SK-N-MC (cell line): ENCODE measurements at regions not wholly inside any gene's neighbourhood (a gene's known extent, or its start where the extent isn't known, plus 50 kb on each side); places are given as distances from the start of the nearest gene placed in this dataset.

Experiments
- DNase-seq: peaks from one replicate; pipeline ENCODE4 v3.0.0-alpha.2; 2011; ENCODE audit warnings: low read depth, low spot score
- H3K27ac ChIP-seq: fragments of 200-600 bp; sonication (generic); 2 replicates; pipeline ENCODE4 v1.5.1; 2016; ENCODE audit warnings: mixed run types
- H3K36me3 ChIP-seq: fragments of 200-600 bp; sonication (generic); 2 replicates; pipeline ENCODE4 v1.6.1; 2017; ENCODE audit warnings: antibody characterized with exemption, low read length, mixed read lengths; ENCODE audit not compliant: insufficient read depth
- H3K4me3 ChIP-seq: fragments of 200-600 bp; sonication (generic); 2 replicates; pipeline ENCODE4 v1.5.1; 2016
- H3K9ac ChIP-seq: fragments of 200-600 bp; sonication (generic); 2 replicates; pipeline ENCODE4 v1.8.0; 2017; ENCODE audit warnings: mixed run types, mixed read lengths; ENCODE audit not compliant: insufficient read length
- H3K9me3 ChIP-seq: fragments of 200-600 bp; sonication (generic); 2 replicates; pipeline ENCODE4 v1.6.1; 2017; ENCODE audit warnings: low read depth, mild to moderate bottlenecking, antibody characterized with exemption, low read length, moderate library complexity, mixed read lengths
- EZH2 ChIP-seq: fragments of 200-600 bp; sonication (generic); IDR thresholded peaks from one replicate; pipeline ENCODE4 v1.6.1; 2017; ENCODE audit warnings: antibody characterized with exemption
- FOXP2 ChIP-seq: optimal IDR thresholded peaks from 2 replicates; pipeline ENCODE3; 2011; ENCODE audit warnings: mild to moderate bottlenecking, moderate library complexity; ENCODE audit not compliant: insufficient read depth; ENCODE audit errors: extremely low read length, control extremely low read depth
- POLR2AphosphoS5 ChIP-seq: IDR thresholded peaks from 2 replicates; pipeline ENCODE4 v1.6.1; 2012; ENCODE audit warnings: mild to moderate bottlenecking, low read depth, low read length, borderline replicate concordance

DNA sequence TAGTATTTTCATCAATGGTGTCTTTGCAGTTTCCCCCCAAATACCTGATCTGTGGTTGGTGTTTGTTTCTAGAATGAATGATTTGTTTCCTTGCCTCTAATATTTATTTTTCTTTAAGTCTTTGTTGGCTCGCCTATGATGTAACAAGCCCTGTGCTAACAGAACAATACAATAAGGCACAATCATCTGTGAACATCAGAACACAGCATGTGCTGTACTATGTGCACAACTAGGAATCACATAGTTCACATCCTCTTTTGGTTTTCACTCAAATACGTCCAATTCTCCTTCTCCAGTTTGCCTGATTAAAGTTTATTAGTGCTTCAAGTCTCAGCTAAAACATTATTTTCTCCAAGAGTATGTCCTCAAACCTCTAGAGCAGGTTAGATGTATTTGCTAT is 613.1 kb downstream of the EPHA7 start:
- Histone ChIP-seq H3K9me3 (no peaks in the 10 kb centered on the region), H3K9ac (no peak overlapping the region), H3K27ac (no peak overlapping the region), H3K4me3 (no peak overlapping the region), H3K36me3 (no peaks in the 10 kb centered on the region)
- no peak for TF ChIP-seq POLR2AphosphoS5
- no peak for TF ChIP-seq EZH2
- no peak for TF ChIP-seq FOXP2
- DNase-seq: no peak

DNA sequence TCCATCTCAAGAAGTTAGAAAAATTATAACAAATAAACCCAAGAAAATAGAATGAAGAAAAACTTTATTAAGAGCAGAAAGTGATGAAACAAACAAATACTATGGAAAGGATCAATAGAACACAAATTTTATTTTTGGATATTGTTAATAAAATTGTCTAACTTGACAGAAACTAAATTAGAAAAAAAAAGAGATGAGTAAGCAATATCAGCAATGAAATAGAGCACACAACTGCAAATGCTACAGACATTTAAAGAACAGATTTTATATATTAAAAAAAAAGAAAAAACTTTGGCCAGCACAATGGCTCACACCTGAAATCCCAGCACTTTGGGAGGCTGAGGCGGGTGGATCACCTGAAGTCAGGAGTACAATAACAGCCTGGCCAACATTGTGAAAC is 628.0 kb downstream of the EPHA7 start:
- no peak overlapping the region for H3K9ac ChIP-seq
- no peak for DNase-seq
- H3K27ac ChIP-seq: no peak overlapping the region
- H3K36me3 ChIP-seq: no peaks in the 10 kb centered on the region
- peaks cover 4% of the 10 kb centered on the region; the same call in 1 of the 2 replicates for H3K9me3 ChIP-seq
- no peak for TF ChIP-seq EZH2
- no peak for TF ChIP-seq FOXP2
- no peak for TF ChIP-seq POLR2AphosphoS5
- H3K4me3 ChIP-seq: no peak overlapping the region

GRCh38 chr6:92790381-92790780 is 629.0 kb downstream of the EPHA7 start:
- TF ChIP-seq POLR2AphosphoS5: no peak
- no peak for TF ChIP-seq FOXP2
- no peak for TF ChIP-seq EZH2
- no peak overlapping the region for H3K4me3 ChIP-seq
- DNase-seq: no peak

DNA sequence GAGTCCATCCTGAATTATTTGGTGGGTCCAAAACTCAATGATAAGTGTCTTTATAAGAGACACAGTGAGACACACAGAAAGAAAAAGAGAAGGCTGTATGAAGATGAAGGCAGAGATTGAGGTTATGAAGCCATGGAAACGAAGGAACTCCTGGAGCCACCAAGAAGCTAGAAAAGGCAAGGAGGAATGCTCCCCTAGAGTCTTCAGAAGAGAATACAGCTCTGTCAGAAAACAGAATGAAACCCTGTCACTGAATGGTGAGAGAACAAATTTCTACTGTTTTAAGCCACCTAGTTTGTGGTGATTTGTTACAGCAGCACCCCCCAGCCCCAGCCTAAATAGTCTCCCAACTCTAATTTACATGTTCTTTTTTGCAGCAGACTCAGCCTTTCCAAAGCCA is 635.1 kb downstream of the EPHA7 start:
- no peaks in the 10 kb centered on the region for H3K36me3 ChIP-seq
- no peak overlapping the region for H3K4me3 ChIP-seq
- TF ChIP-seq POLR2AphosphoS5 (no peak), EZH2 (no peak), FOXP2 (no peak)
- no peak overlapping the region for H3K27ac ChIP-seq
- DNase-seq: no peak
- 0 out of 2 replicates have a peak, but pooled peaks cover 3% of the 10 kb centered on the region for H3K9me3 ChIP-seq
- H3K9ac ChIP-seq: no peak overlapping the region

More at GRCh38 chr6:92790381-92790780, 629.0 kb downstream of the EPHA7 start:
- Histone ChIP-seq H3K9ac (no peak overlapping the region), H3K9me3 (peaks cover 4% of the 10 kb centered on the region; the same call in 1 of the 2 replicates), H3K27ac (no peak overlapping the region), H3K36me3 (no peaks in the 10 kb centered on the region)

GRCh38 chr6:92779746-92780145 is 639.6 kb downstream of the EPHA7 start:
- H3K9me3 ChIP-seq: no peaks in the 10 kb centered on the region
- no peak overlapping the region for H3K27ac ChIP-seq
- TF ChIP-seq EZH2 (no peak), POLR2AphosphoS5 (no peak), FOXP2 (no peak)
- no peaks in the 10 kb centered on the region for H3K36me3 ChIP-seq
- H3K9ac ChIP-seq: no peak overlapping the region
- H3K4me3 ChIP-seq: no peak overlapping the region
- DNase-seq: no peak

GRCh38 chr6:92777146-92777740 is 642.1 kb downstream of the EPHA7 start:
- H3K9me3 ChIP-seq: no peaks in the 10 kb centered on the region
- no peak overlapping the region for H3K27ac ChIP-seq
- H3K9ac ChIP-seq: no peak overlapping the region
- DNase-seq: peak; percentile 62
- H3K36me3 ChIP-seq: no peaks in the 10 kb centered on the region
- TF ChIP-seq FOXP2 (no peak), EZH2 (no peak), POLR2AphosphoS5 (no peak)
- H3K4me3 ChIP-seq: no peak overlapping the region

- Histone ChIP-seq H3K9ac (no peak overlapping the region), H3K4me3 (no peak overlapping the region), H3K27ac (no peak overlapping the region), H3K9me3 (no peaks in the 10 kb centered on the region; the same call in 1 of the 2 replicates), H3K36me3 (no peaks in the 10 kb centered on the region)
- TF ChIP-seq POLR2AphosphoS5 (no peak), EZH2 (no peak), FOXP2 (no peak)
- DNase-seq: peak; percentile 34
These were observed 648.8 kb downstream of the EPHA7 start for GRCh38 chr6:92770540-92770939.

DNA sequence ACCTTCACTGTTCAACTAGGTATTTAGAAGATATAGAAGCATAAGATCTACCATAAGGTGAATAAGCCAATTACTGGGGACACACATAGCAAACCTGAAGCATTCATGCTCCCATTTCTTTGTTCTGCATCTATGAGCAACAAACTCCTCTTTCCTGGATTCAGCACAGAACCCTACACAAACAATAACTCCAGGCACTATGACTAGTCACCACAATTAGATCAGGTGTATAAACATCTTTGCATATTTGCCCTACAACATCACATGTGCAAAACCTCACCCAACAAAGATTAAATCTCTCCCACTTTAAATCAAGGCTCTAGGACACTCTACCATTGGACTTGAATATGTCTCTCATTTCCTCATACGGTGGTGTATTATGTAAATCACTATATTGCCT is 652.3 kb downstream of the EPHA7 start:
- H3K27ac ChIP-seq: no peak overlapping the region
- DNase-seq: no peak
- H3K9me3 ChIP-seq: no peaks in the 10 kb centered on the region; the same call in 1 of the 2 replicates
- no peaks in the 10 kb centered on the region for H3K36me3 ChIP-seq
- H3K9ac ChIP-seq: no peak overlapping the region
- H3K4me3 ChIP-seq: no peak overlapping the region
- TF ChIP-seq POLR2AphosphoS5 (no peak), EZH2 (no peak), FOXP2 (no peak)

- no peak for TF ChIP-seq POLR2AphosphoS5
- no peak for TF ChIP-seq EZH2
- no peak for TF ChIP-seq FOXP2
- Histone ChIP-seq H3K9me3 (no peaks in the 10 kb centered on the region), H3K27ac (no peak overlapping the region), H3K4me3 (no peak overlapping the region), H3K36me3 (no peaks in the 10 kb centered on the region), H3K9ac (no peak overlapping the region)
- DNase-seq: no peak
These were observed 655.7 kb downstream of the EPHA7 start for GRCh38 chr6:92763680-92764079.
